ENCODE measurements at regions not wholly inside any gene's neighbourhood (a gene's known extent, or its start where the extent isn't known, plus 50 kb on each side); places are given as distances from the start of the nearest gene placed in this dataset.
"Not testable (repeated sequence)": the region's sequence is repeated elsewhere in the genome, so short reads cannot be mapped to it uniquely, and the experiment has no call there.

- no peak overlapping the region for H3K27ac ChIP-seq (ENCODE audit: low read depth, low read length)
- H3K27me3 ChIP-seq (ENCODE audit: control insufficient read depth in 1 of 2, insufficient read depth in 2 of 2, low read length in 2 of 2): no peaks in the 10 kb centered on the region
- H3K36me3 ChIP-seq (ENCODE audit: insufficient read depth, low read length): no peaks in the 10 kb centered on the region
- H3K9ac ChIP-seq (ENCODE audit: low read length): no peak overlapping the region
- H3K4me1 ChIP-seq (ENCODE audit: insufficient read depth, low read length): no peaks in the 10 kb centered on the region
- no peaks in the 10 kb centered on the region for H3K9me3 ChIP-seq (ENCODE audit: low read length)
- no peak overlapping the region for H3K4me3 ChIP-seq (ENCODE audit: low read depth in 1 of 2, low read length in 2 of 2)
Measured at GRCh38 chr14:49960453-49960852, 67.6 kb downstream of the ARF6 start.

- no peak overlapping the region for H3K27ac ChIP-seq (ENCODE audit: low read depth, low read length)
- H3K9ac ChIP-seq (ENCODE audit: low read length): no peak overlapping the region
- no peaks in the 10 kb centered on the region for H3K4me1 ChIP-seq (ENCODE audit: insufficient read depth, low read length)
- no peak overlapping the region for H3K4me3 ChIP-seq (ENCODE audit: low read depth in 1 of 2, low read length in 2 of 2)
- H3K27me3 ChIP-seq (ENCODE audit: control insufficient read depth in 1 of 2, insufficient read depth in 2 of 2, low read length in 2 of 2): no peaks in the 10 kb centered on the region
- H3K9me3 ChIP-seq (ENCODE audit: low read length): no peaks in the 10 kb centered on the region
- no peaks in the 10 kb centered on the region for H3K36me3 ChIP-seq (ENCODE audit: insufficient read depth, low read length)
Measured at GRCh38 chr14:49961270-49962222, 68.7 kb downstream of the ARF6 start.

- no peak overlapping the region for H3K9ac ChIP-seq (ENCODE audit: low read length)
- no peaks in the 10 kb centered on the region for H3K27me3 ChIP-seq (ENCODE audit: control insufficient read depth in 1 of 2, insufficient read depth in 2 of 2, low read length in 2 of 2)
- no peaks in the 10 kb centered on the region for H3K9me3 ChIP-seq (ENCODE audit: low read length)
- no peak overlapping the region for H3K27ac ChIP-seq (ENCODE audit: low read depth, low read length)
- no peak overlapping the region for H3K4me3 ChIP-seq (ENCODE audit: low read depth in 1 of 2, low read length in 2 of 2)
- H3K36me3 ChIP-seq (ENCODE audit: insufficient read depth, low read length): no peaks in the 10 kb centered on the region
- H3K4me1 ChIP-seq (ENCODE audit: insufficient read depth, low read length): no peaks in the 10 kb centered on the region
Measured at GRCh38 chr14:49962621-49963020, 69.7 kb downstream of the ARF6 start.

GRCh38 chr14:49965068-49965651 is 72.3 kb downstream of the ARF6 start:
- H3K9me3 ChIP-seq (ENCODE audit: low read length); H3K4me3 ChIP-seq (ENCODE audit: low read depth in 1 of 2, low read length in 2 of 2); H3K4me1 ChIP-seq (ENCODE audit: insufficient read depth, low read length); H3K27ac ChIP-seq (ENCODE audit: low read depth, low read length); H3K9ac ChIP-seq (ENCODE audit: low read length); H3K27me3 ChIP-seq (ENCODE audit: control insufficient read depth in 1 of 2, insufficient read depth in 2 of 2, low read length in 2 of 2); H3K36me3 ChIP-seq (ENCODE audit: insufficient read depth, low read length): not testable (repeated sequence)

- Histone ChIP-seq H3K9me3 (ENCODE audit: low read length) (no peaks in the 10 kb centered on the region), H3K36me3 (ENCODE audit: insufficient read depth, low read length) (no peaks in the 10 kb centered on the region), H3K4me1 (ENCODE audit: insufficient read depth, low read length) (peaks cover 4% of the 10 kb centered on the region), H3K27me3 (ENCODE audit: control insufficient read depth in 1 of 2, insufficient read depth in 2 of 2, low read length in 2 of 2) (no peaks in the 10 kb centered on the region), H3K9ac (ENCODE audit: low read length) (no peak overlapping the region), H3K27ac (ENCODE audit: low read depth, low read length) (no peak overlapping the region), H3K4me3 (ENCODE audit: low read depth in 1 of 2, low read length in 2 of 2) (no peak overlapping the region)
Measured at GRCh38 chr14:49966304-49966809, 73.5 kb downstream of the ARF6 start.

GRCh38 chr14:49966971-49967630 is 74.2 kb downstream of the ARF6 start:
- no peak overlapping the region for H3K27ac ChIP-seq (ENCODE audit: low read depth, low read length)
- H3K36me3 ChIP-seq (ENCODE audit: insufficient read depth, low read length): no peaks in the 10 kb centered on the region
- H3K9ac ChIP-seq (ENCODE audit: low read length): no peak overlapping the region
- peaks cover 8% of the 10 kb centered on the region for H3K4me1 ChIP-seq (ENCODE audit: insufficient read depth, low read length)
- H3K27me3 ChIP-seq (ENCODE audit: control insufficient read depth in 1 of 2, insufficient read depth in 2 of 2, low read length in 2 of 2): no peaks in the 10 kb centered on the region
- no peaks in the 10 kb centered on the region for H3K9me3 ChIP-seq (ENCODE audit: low read length)
- H3K4me3 ChIP-seq (ENCODE audit: low read depth in 1 of 2, low read length in 2 of 2): no peak overlapping the region

- H3K9ac ChIP-seq (ENCODE audit: low read length): no peak overlapping the region
- H3K36me3 ChIP-seq (ENCODE audit: insufficient read depth, low read length): no peaks in the 10 kb centered on the region
- no peak overlapping the region for H3K4me3 ChIP-seq (ENCODE audit: low read depth in 1 of 2, low read length in 2 of 2)
- H3K27me3 ChIP-seq (ENCODE audit: control insufficient read depth in 1 of 2, insufficient read depth in 2 of 2, low read length in 2 of 2): no peaks in the 10 kb centered on the region
- H3K4me1 ChIP-seq (ENCODE audit: insufficient read depth, low read length): peaks cover 21% of the 10 kb centered on the region
- no peaks in the 10 kb centered on the region for H3K9me3 ChIP-seq (ENCODE audit: low read length)
- no peak overlapping the region for H3K27ac ChIP-seq (ENCODE audit: low read depth, low read length)
Measured at GRCh38 chr14:49969961-49970360, 77.1 kb downstream of the ARF6 start.

GRCh38 chr14:49970474-49971147 is 77.7 kb downstream of the ARF6 start:
- H3K9ac ChIP-seq (ENCODE audit: low read length): no peak overlapping the region
- H3K27me3 ChIP-seq (ENCODE audit: control insufficient read depth in 1 of 2, insufficient read depth in 2 of 2, low read length in 2 of 2): no peaks in the 10 kb centered on the region
- H3K4me3 ChIP-seq (ENCODE audit: low read depth in 1 of 2, low read length in 2 of 2): no peak overlapping the region
- H3K27ac ChIP-seq (ENCODE audit: low read depth, low read length): no peak overlapping the region
- no peaks in the 10 kb centered on the region for H3K9me3 ChIP-seq (ENCODE audit: low read length)
- H3K36me3 ChIP-seq (ENCODE audit: insufficient read depth, low read length): no peaks in the 10 kb centered on the region
- peaks cover 21% of the 10 kb centered on the region for H3K4me1 ChIP-seq (ENCODE audit: insufficient read depth, low read length)

- no peaks in the 10 kb centered on the region for H3K27me3 ChIP-seq (ENCODE audit: control insufficient read depth in 1 of 2, insufficient read depth in 2 of 2, low read length in 2 of 2)
- H3K4me1 ChIP-seq (ENCODE audit: insufficient read depth, low read length): peaks cover 21% of the 10 kb centered on the region
- H3K4me3 ChIP-seq (ENCODE audit: low read depth in 1 of 2, low read length in 2 of 2): no peak overlapping the region
- H3K9ac ChIP-seq (ENCODE audit: low read length): no peak overlapping the region
- H3K36me3 ChIP-seq (ENCODE audit: insufficient read depth, low read length): no peaks in the 10 kb centered on the region
- no peaks in the 10 kb centered on the region for H3K9me3 ChIP-seq (ENCODE audit: low read length)
- no peak overlapping the region for H3K27ac ChIP-seq (ENCODE audit: low read depth, low read length)
Measured at GRCh38 chr14:49971156-49972130, 78.6 kb downstream of the ARF6 start.

GRCh38 chr14:49972131-49972671 is 79.3 kb downstream of the ARF6 start:
- peak overlapping the region; percentile 24 for H3K9ac ChIP-seq (ENCODE audit: low read length)

More at GRCh38 chr14:49972131-49972671, 79.3 kb downstream of the ARF6 start:
- H3K36me3 ChIP-seq (ENCODE audit: insufficient read depth, low read length): no peaks in the 10 kb centered on the region
- no peaks in the 10 kb centered on the region for H3K27me3 ChIP-seq (ENCODE audit: control insufficient read depth in 1 of 2, insufficient read depth in 2 of 2, low read length in 2 of 2)
- H3K27ac ChIP-seq (ENCODE audit: low read depth, low read length): no peak overlapping the region
- peaks cover 21% of the 10 kb centered on the region for H3K4me1 ChIP-seq (ENCODE audit: insufficient read depth, low read length)
- no peaks in the 10 kb centered on the region for H3K9me3 ChIP-seq (ENCODE audit: low read length)
- H3K4me3 ChIP-seq (ENCODE audit: low read depth in 1 of 2, low read length in 2 of 2): peak overlapping the region in 1 of 2 donors; percentile 54
